DMS114 treated with DMSO at 0.1 percent for 48 hours (cell line): ENCODE measurements at regions not wholly inside any gene's neighbourhood (a gene's known extent, or its start where the extent isn't known, plus 50 kb on each side); places are given as distances from the start of the nearest gene placed in this dataset.

Experiments used
- DNase-seq: peaks from one replicate; lab custom pipeline; 2025; ENCODE audit not compliant: unreplicated experiment; lab: John Stamatoyannopoulos, UW

GRCh38 chr3:23076437-23076836 lies 126.7 kb upstream of the UBE2E2 start:
- DNase-seq, result no peak

- DNase-seq, result no peak
These were observed 126.0 kb upstream of the UBE2E2 start for GRCh38 chr3:23077126-23077525.

GRCh38 chr3:23078735-23079134 lies 124.4 kb upstream of the UBE2E2 start:
- no peak for DNase-seq

GRCh38 chr3:23079976-23080375 lies 123.2 kb upstream of the UBE2E2 start:
- no peak for DNase-seq

GRCh38 chr3:23083701-23084100 lies 119.4 kb upstream of the UBE2E2 start:
- no peak for DNase-seq

- DNase-seq, result no peak
These were observed 118.8 kb upstream of the UBE2E2 start for GRCh38 chr3:23084367-23084766.

GRCh38 chr3:23085261-23085660 lies 117.9 kb upstream of the UBE2E2 start:
- no peak for DNase-seq

- DNase-seq, result no peak
These were observed 116.8 kb upstream of the UBE2E2 start for GRCh38 chr3:23086331-23086730.

- no peak for DNase-seq
These were observed 116.3 kb upstream of the UBE2E2 start for GRCh38 chr3:23086831-23087230.

GRCh38 chr3:23094412-23094811 lies 108.7 kb upstream of the UBE2E2 start:
- DNase-seq, result no peak

GRCh38 chr3:23094890-23095462 lies 108.2 kb upstream of the UBE2E2 start:
- no peak for DNase-seq

- no peak for DNase-seq
These were observed 107.1 kb upstream of the UBE2E2 start for GRCh38 chr3:23096041-23096440.

GRCh38 chr3:23099021-23099420 lies 104.1 kb upstream of the UBE2E2 start:
- DNase-seq, result no peak

GRCh38 chr3:23099677-23100076 lies 103.5 kb upstream of the UBE2E2 start:
- DNase-seq, result no peak

- DNase-seq, result no peak
These were observed 103.0 kb upstream of the UBE2E2 start for GRCh38 chr3:23100106-23100505.

GRCh38 chr3:23103764-23104163 lies 99.4 kb upstream of the UBE2E2 start:
- no peak for DNase-seq

- no peak for DNase-seq
These were observed 98.1 kb upstream of the UBE2E2 start for GRCh38 chr3:23105048-23105447.

- no peak for DNase-seq
These were observed 96.5 kb upstream of the UBE2E2 start for GRCh38 chr3:23106666-23107065.

GRCh38 chr3:23107221-23107620 lies 95.9 kb upstream of the UBE2E2 start:
- DNase-seq, result no peak

- no peak for DNase-seq
These were observed 94.6 kb upstream of the UBE2E2 start for GRCh38 chr3:23108451-23109057.

GRCh38 chr3:23111286-23111685 lies 91.8 kb upstream of the UBE2E2 start:
- no peak for DNase-seq

- DNase-seq, result no peak
These were observed 91.3 kb upstream of the UBE2E2 start for GRCh38 chr3:23111797-23112196.

- no peak for DNase-seq
These were observed 90.6 kb upstream of the UBE2E2 start for GRCh38 chr3:23112491-23112890.
